ENCODE measurements at regions not wholly inside any gene's neighbourhood (a gene's known extent, or its start where the extent isn't known, plus 50 kb on each side); places are given as distances from the start of the nearest gene placed in this dataset.

GRCh38 chr2:217279556-217279955 is 419.7 kb upstream of the TNP1 start:
- no peak for DNase-seq

GRCh38 chr2:217279140-217279539 is 419.3 kb upstream of the TNP1 start:
- no peak for DNase-seq

GRCh38 chr2:217277646-217278398 is 418.0 kb upstream of the TNP1 start:
- peak in 39 of 58 donors; percentile 1 to 78 (median 36) for DNase-seq

- no peak for DNase-seq
Measured at GRCh38 chr2:217276433-217276832, 416.6 kb upstream of the TNP1 start.

- DNase-seq, result no peak
Measured at GRCh38 chr2:217275091-217275490, 415.2 kb upstream of the TNP1 start.

- no peak for DNase-seq
Measured at GRCh38 chr2:217274578-217274977, 414.7 kb upstream of the TNP1 start.

GRCh38 chr2:217273851-217274250 is 414.0 kb upstream of the TNP1 start:
- DNase-seq, result no peak

GRCh38 chr2:217273162-217273561 is 413.3 kb upstream of the TNP1 start:
- no peak for DNase-seq

- DNase-seq, result no peak
Measured at GRCh38 chr2:217271813-217272212, 411.9 kb upstream of the TNP1 start.

GRCh38 chr2:217270485-217271121 is 410.7 kb upstream of the TNP1 start:
- no peak for DNase-seq

GRCh38 chr2:217269701-217270484 is 410.0 kb upstream of the TNP1 start:
- DNase-seq, result no peak

- DNase-seq, result no peak
Measured at GRCh38 chr2:217268978-217269377, 409.1 kb upstream of the TNP1 start.

GRCh38 chr2:217267758-217268157 is 407.9 kb upstream of the TNP1 start:
- DNase-seq, result no peak

- no peak for DNase-seq
Measured at GRCh38 chr2:217263756-217264155, 403.9 kb upstream of the TNP1 start.

GRCh38 chr2:217262911-217263310 is 403.0 kb upstream of the TNP1 start:
- peak in 3 of 58 donors; percentile 1 to 9 (median 1) for DNase-seq

GRCh38 chr2:217261452-217261851 is 401.6 kb upstream of the TNP1 start:
- no peak for DNase-seq

- no peak for DNase-seq
Measured at GRCh38 chr2:217260441-217261115, 400.7 kb upstream of the TNP1 start.

GRCh38 chr2:217258170-217258569 is 398.3 kb upstream of the TNP1 start:
- no peak for DNase-seq

- no peak for DNase-seq
Measured at GRCh38 chr2:217256251-217256650, 396.4 kb upstream of the TNP1 start.

GRCh38 chr2:217254111-217254510 is 394.2 kb upstream of the TNP1 start:
- DNase-seq, result no peak

GRCh38 chr2:217252181-217252580 is 392.3 kb upstream of the TNP1 start:
- DNase-seq, result no peak
